OCI-LY3 (cell line): ENCODE measurements at regions not wholly inside any gene's neighbourhood (a gene's known extent, or its start where the extent isn't known, plus 50 kb on each side); places are given as distances from the start of the nearest gene placed in this dataset.

Source experiments
- CTCF ChIP-seq: fragments of 200-600, 300-600 bp; sonication (generic); IDR thresholded peaks from 2 replicates; pipeline ENCODE4 v1.5.1; 2014; ENCODE audit warnings: antibody characterized with exemption, low read length, low read depth
- EZH2phosphoT487 ChIP-seq: fragments of 200-600 bp; shearing (Covaris generic); IDR thresholded peaks from 2 replicates; pipeline ENCODE4 v1.6.1; 2018; ENCODE audit warnings: antibody characterized with exemption, mixed run types, low read depth

DNA sequence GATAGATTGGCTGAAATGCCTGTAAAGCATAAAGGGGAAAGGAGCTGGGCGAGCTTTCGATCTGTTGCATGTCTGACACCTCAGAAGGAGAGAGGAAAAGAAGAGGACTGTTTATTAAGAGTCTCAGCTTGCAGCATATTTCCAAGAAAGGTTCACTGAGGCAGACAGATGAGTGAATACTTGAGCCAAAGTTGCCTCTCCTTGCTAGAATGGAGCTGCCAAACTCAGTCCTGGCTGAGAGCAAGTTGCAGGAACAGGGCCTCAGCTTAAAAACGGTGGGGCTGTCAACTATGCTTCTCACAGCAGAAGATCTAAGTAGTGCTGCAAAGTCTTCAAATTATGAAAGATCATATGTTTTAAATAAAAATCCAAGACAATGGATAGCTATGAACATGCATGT, 707.5 kb downstream of the PCDH7 start:
- TF ChIP-seq CTCF (no peak), EZH2phosphoT487 (no peak)
